HL-60 (cell line): ENCODE measurements at regions not wholly inside any gene's neighbourhood (a gene's known extent, or its start where the extent isn't known, plus 50 kb on each side); places are given as distances from the start of the nearest gene placed in this dataset.

Experiments used
- DNase-seq, 2 experiments: peaks; one replicate each; pipeline ENCODE4 v3.0.0-alpha.2; 2010 to 2020; ENCODE audit warnings: low read depth in 1 of 2, low spot score in 1 of 2
- H3K27ac ChIP-seq: fragments of 250-450 bp; sonication (Bioruptor Pico); replicated peaks from 2 replicates; pipeline ENCODE4 v1.5.1; 2020; ENCODE audit warnings: mild to moderate bottlenecking, moderate library complexity
- H3K27me3 ChIP-seq: fragments of 250-450 bp; sonication (Bioruptor Pico); 2 replicates; pipeline ENCODE4 v1.5.1; 2021; ENCODE audit warnings: mild to moderate bottlenecking, moderate library complexity; ENCODE audit not compliant: insufficient read depth, poor library complexity, severe bottlenecking
- H3K4me3 ChIP-seq: replicated peaks from 2 replicates; pipeline ENCODE4 v1.5.1; 2011; ENCODE audit warnings: mild to moderate bottlenecking, control low read depth, low read length; ENCODE audit not compliant: insufficient read depth
- CTCF ChIP-seq: IDR thresholded peaks from one replicate; pipeline ENCODE4 v1.5.1; 2011; ENCODE audit warnings: low read length, control low read depth, inconsistent platforms; ENCODE audit not compliant: insufficient read depth
- GABPA ChIP-seq: IDR thresholded peaks from 2 replicates; pipeline ENCODE4 v1.6.1; 2012; ENCODE audit warnings: low read depth
- POLR2AphosphoS5 ChIP-seq: IDR thresholded peaks from 2 replicates; pipeline ENCODE4 v1.6.1; 2012; ENCODE audit warnings: low read depth
- REST ChIP-seq: IDR thresholded peaks from 2 replicates; pipeline ENCODE4 v1.6.1; 2012; ENCODE audit warnings: low read depth; ENCODE audit not compliant: insufficient replicate concordance
- SPI1 ChIP-seq: IDR thresholded peaks from 2 replicates; pipeline ENCODE4 v1.6.1; 2012; ENCODE audit warnings: low read depth, mild to moderate bottlenecking, borderline replicate concordance

GRCh38 chr16:79400462-79401149, 199.9 kb downstream of the MAF start:
- TF ChIP-seq POLR2AphosphoS5, result no peak
- no peak for TF ChIP-seq CTCF
- TF ChIP-seq REST, result no peak
- TF ChIP-seq GABPA, result no peak
- no peak for TF ChIP-seq SPI1
- H3K27ac ChIP-seq, result no peak overlapping the region
- no peak overlapping the region for H3K4me3 ChIP-seq
- DNase-seq, result no peak
- H3K27me3 ChIP-seq, result no peaks in the 10 kb centered on the region

GRCh38 chr16:79395591-79395990, 204.9 kb downstream of the MAF start:
- no peak for DNase-seq
- no peak overlapping the region for H3K4me3 ChIP-seq
- no peak overlapping the region for H3K27ac ChIP-seq
- no peak for TF ChIP-seq GABPA
- no peaks in the 10 kb centered on the region for H3K27me3 ChIP-seq

- DNase-seq, result no peak
- H3K27me3 ChIP-seq, result no peaks in the 10 kb centered on the region
- no peak overlapping the region for H3K4me3 ChIP-seq
- TF ChIP-seq REST, result no peak
- no peak for TF ChIP-seq CTCF
- TF ChIP-seq POLR2AphosphoS5, result no peak
- no peak for TF ChIP-seq SPI1
- TF ChIP-seq GABPA, result no peak
- H3K27ac ChIP-seq, result no peak overlapping the region
These were observed 206.3 kb downstream of the MAF start for GRCh38 chr16:79394206-79394605.

GRCh38 chr16:79393564-79393963, 207.0 kb downstream of the MAF start:
- Histone ChIP-seq H3K4me3 (no peak overlapping the region), H3K27me3 (no peaks in the 10 kb centered on the region), H3K27ac (no peak overlapping the region)
- DNase-seq, result no peak
- TF ChIP-seq CTCF (no peak), SPI1 (no peak), GABPA (no peak), REST (no peak), POLR2AphosphoS5 (no peak)
